ENCODE measurements at regions not wholly inside any gene's neighbourhood (a gene's known extent, or its start where the extent isn't known, plus 50 kb on each side); places are given as distances from the start of the nearest gene placed in this dataset.

GRCh38 chr7:152975076-152975475, 215.5 kb downstream of the ACTR3B start:
- peaks cover 28% of the 10 kb centered on the region for H3K9me3 ChIP-seq (ENCODE audit: control insufficient read depth, insufficient read depth, low read length)
- no peak overlapping the region for H3K27ac ChIP-seq (ENCODE audit: low read depth, low read length)
- H3K27me3 ChIP-seq (ENCODE audit: control insufficient read depth, insufficient read depth, low read length): no peaks in the 10 kb centered on the region; the same call in 1 of the 2 replicates
- H3K4me3 ChIP-seq (ENCODE audit: low read depth, low read length): no peak overlapping the region
- H3K4me1 ChIP-seq (ENCODE audit: control insufficient read depth, insufficient read depth, low read length): peaks cover 8% of the 10 kb centered on the region; the same call in 1 of the 2 replicates
- H3K9ac ChIP-seq (ENCODE audit: low read depth, low read length): no peak overlapping the region
- no peaks in the 10 kb centered on the region for H3K36me3 ChIP-seq (ENCODE audit: control insufficient read depth, insufficient read depth, low read length)

GRCh38 chr7:152979376-152979775, 219.8 kb downstream of the ACTR3B start:
- H3K4me1 ChIP-seq (ENCODE audit: control insufficient read depth, insufficient read depth, low read length): peaks cover 16% of the 10 kb centered on the region
- no peaks in the 10 kb centered on the region for H3K9me3 ChIP-seq (ENCODE audit: control insufficient read depth, insufficient read depth, low read length)
- H3K9ac ChIP-seq (ENCODE audit: low read depth, low read length): no peak overlapping the region
- H3K4me3 ChIP-seq (ENCODE audit: low read depth, low read length): no peak overlapping the region
- H3K27me3 ChIP-seq (ENCODE audit: control insufficient read depth, insufficient read depth, low read length): no peaks in the 10 kb centered on the region
- no peaks in the 10 kb centered on the region for H3K36me3 ChIP-seq (ENCODE audit: control insufficient read depth, insufficient read depth, low read length)
- H3K27ac ChIP-seq (ENCODE audit: low read depth, low read length): no peak overlapping the region

GRCh38 chr7:152984421-152984820, 224.9 kb downstream of the ACTR3B start:
- Histone ChIP-seq H3K4me1 (ENCODE audit: control insufficient read depth, insufficient read depth, low read length) (peaks cover 43% of the 10 kb centered on the region), H3K9ac (ENCODE audit: low read depth, low read length) (no peak overlapping the region), H3K9me3 (ENCODE audit: control insufficient read depth, insufficient read depth, low read length) (no peaks in the 10 kb centered on the region), H3K4me3 (ENCODE audit: low read depth, low read length) (no peak overlapping the region), H3K36me3 (ENCODE audit: control insufficient read depth, insufficient read depth, low read length) (no peaks in the 10 kb centered on the region), H3K27me3 (ENCODE audit: control insufficient read depth, insufficient read depth, low read length) (no peaks in the 10 kb centered on the region), H3K27ac (ENCODE audit: low read depth, low read length) (no peak overlapping the region)

- peaks cover 58% of the 10 kb centered on the region for H3K4me1 ChIP-seq (ENCODE audit: control insufficient read depth, insufficient read depth, low read length)
- H3K36me3 ChIP-seq (ENCODE audit: control insufficient read depth, insufficient read depth, low read length): no peaks in the 10 kb centered on the region
- H3K9me3 ChIP-seq (ENCODE audit: control insufficient read depth, insufficient read depth, low read length): 0 out of 2 replicates have a peak, but pooled peaks cover 4% of the 10 kb centered on the region
- peak overlapping the region; percentile 26; the same call in 1 of the 2 replicates for H3K4me3 ChIP-seq (ENCODE audit: low read depth, low read length)
- no peak overlapping the region for H3K9ac ChIP-seq (ENCODE audit: low read depth, low read length)
- H3K27ac ChIP-seq (ENCODE audit: low read depth, low read length): peak overlapping the region; percentile 57
- H3K27me3 ChIP-seq (ENCODE audit: control insufficient read depth, insufficient read depth, low read length): no peaks in the 10 kb centered on the region
Observed at GRCh38 chr7:152986376-152986775, 226.8 kb downstream of the ACTR3B start.

- Histone ChIP-seq H3K27ac (ENCODE audit: low read depth, low read length) (no peak overlapping the region), H3K36me3 (ENCODE audit: control insufficient read depth, insufficient read depth, low read length) (no peaks in the 10 kb centered on the region), H3K9me3 (ENCODE audit: control insufficient read depth, insufficient read depth, low read length) (0 out of 2 replicates have a peak, but pooled peaks cover 4% of the 10 kb centered on the region), H3K4me3 (ENCODE audit: low read depth, low read length) (no peak overlapping the region), H3K4me1 (ENCODE audit: control insufficient read depth, insufficient read depth, low read length) (peaks cover 58% of the 10 kb centered on the region), H3K9ac (ENCODE audit: low read depth, low read length) (no peak overlapping the region), H3K27me3 (ENCODE audit: control insufficient read depth, insufficient read depth, low read length) (no peaks in the 10 kb centered on the region)
Observed at GRCh38 chr7:152987656-152988055, 228.1 kb downstream of the ACTR3B start.

- 0 out of 2 replicates have a peak, but pooled peaks cover 4% of the 10 kb centered on the region for H3K9me3 ChIP-seq (ENCODE audit: control insufficient read depth, insufficient read depth, low read length)
- H3K36me3 ChIP-seq (ENCODE audit: control insufficient read depth, insufficient read depth, low read length): no peaks in the 10 kb centered on the region
- H3K4me1 ChIP-seq (ENCODE audit: control insufficient read depth, insufficient read depth, low read length): peaks cover 44% of the 10 kb centered on the region
- H3K27ac ChIP-seq (ENCODE audit: low read depth, low read length): peak overlapping the region; percentile 63
- peak overlapping the region; percentile 41; the same call in 1 of the 2 replicates for H3K9ac ChIP-seq (ENCODE audit: low read depth, low read length)
- H3K27me3 ChIP-seq (ENCODE audit: control insufficient read depth, insufficient read depth, low read length): no peaks in the 10 kb centered on the region
- H3K4me3 ChIP-seq (ENCODE audit: low read depth, low read length): no peak overlapping the region
Observed at GRCh38 chr7:152989889-152990380, 230.4 kb downstream of the ACTR3B start.

GRCh38 chr7:152998420-152998819, 238.9 kb downstream of the ACTR3B start:
- H3K9me3 ChIP-seq (ENCODE audit: control insufficient read depth, insufficient read depth, low read length): peaks cover 24% of the 10 kb centered on the region
- H3K9ac ChIP-seq (ENCODE audit: low read depth, low read length): no peak overlapping the region
- H3K27me3 ChIP-seq (ENCODE audit: control insufficient read depth, insufficient read depth, low read length): no peaks in the 10 kb centered on the region
- peaks cover 6% of the 10 kb centered on the region for H3K4me1 ChIP-seq (ENCODE audit: control insufficient read depth, insufficient read depth, low read length)
- no peak overlapping the region for H3K4me3 ChIP-seq (ENCODE audit: low read depth, low read length)
- H3K36me3 ChIP-seq (ENCODE audit: control insufficient read depth, insufficient read depth, low read length): no peaks in the 10 kb centered on the region
- no peak overlapping the region for H3K27ac ChIP-seq (ENCODE audit: low read depth, low read length)

- Histone ChIP-seq H3K27ac (ENCODE audit: low read depth, low read length) (no peak overlapping the region), H3K9me3 (ENCODE audit: control insufficient read depth, insufficient read depth, low read length) (peaks cover 27% of the 10 kb centered on the region), H3K9ac (ENCODE audit: low read depth, low read length) (no peak overlapping the region), H3K4me1 (ENCODE audit: control insufficient read depth, insufficient read depth, low read length) (peaks cover 6% of the 10 kb centered on the region), H3K27me3 (ENCODE audit: control insufficient read depth, insufficient read depth, low read length) (peaks cover 4% of the 10 kb centered on the region; the same call in 1 of the 2 replicates), H3K36me3 (ENCODE audit: control insufficient read depth, insufficient read depth, low read length) (no peaks in the 10 kb centered on the region), H3K4me3 (ENCODE audit: low read depth, low read length) (no peak overlapping the region)
Observed at GRCh38 chr7:153002115-153002514, 242.6 kb downstream of the ACTR3B start.

- no peak overlapping the region for H3K4me3 ChIP-seq (ENCODE audit: low read depth, low read length)
- H3K36me3 ChIP-seq (ENCODE audit: control insufficient read depth, insufficient read depth, low read length): no peaks in the 10 kb centered on the region
- H3K9me3 ChIP-seq (ENCODE audit: control insufficient read depth, insufficient read depth, low read length): peaks cover 27% of the 10 kb centered on the region
- H3K27me3 ChIP-seq (ENCODE audit: control insufficient read depth, insufficient read depth, low read length): peaks cover 4% of the 10 kb centered on the region; the same call in 1 of the 2 replicates
- no peak overlapping the region for H3K27ac ChIP-seq (ENCODE audit: low read depth, low read length)
- peaks cover 6% of the 10 kb centered on the region for H3K4me1 ChIP-seq (ENCODE audit: control insufficient read depth, insufficient read depth, low read length)
- no peak overlapping the region for H3K9ac ChIP-seq (ENCODE audit: low read depth, low read length)
Observed at GRCh38 chr7:153002572-153002971, 243.0 kb downstream of the ACTR3B start.

GRCh38 chr7:153004341-153004740, 244.8 kb downstream of the ACTR3B start:
- Histone ChIP-seq H3K27me3 (ENCODE audit: control insufficient read depth, insufficient read depth, low read length) (peaks cover 4% of the 10 kb centered on the region; the same call in 1 of the 2 replicates), H3K36me3 (ENCODE audit: control insufficient read depth, insufficient read depth, low read length) (no peaks in the 10 kb centered on the region), H3K4me1 (ENCODE audit: control insufficient read depth, insufficient read depth, low read length) (peaks cover 6% of the 10 kb centered on the region), H3K9ac (ENCODE audit: low read depth, low read length) (no peak overlapping the region), H3K9me3 (ENCODE audit: control insufficient read depth, insufficient read depth, low read length) (peaks cover 22% of the 10 kb centered on the region), H3K4me3 (ENCODE audit: low read depth, low read length) (no peak overlapping the region), H3K27ac (ENCODE audit: low read depth, low read length) (no peak overlapping the region)

- Histone ChIP-seq H3K4me1 (ENCODE audit: control insufficient read depth, insufficient read depth, low read length) (peaks cover 6% of the 10 kb centered on the region), H3K9me3 (ENCODE audit: control insufficient read depth, insufficient read depth, low read length) (peaks cover 9% of the 10 kb centered on the region), H3K27me3 (ENCODE audit: control insufficient read depth, insufficient read depth, low read length) (peaks cover 4% of the 10 kb centered on the region; the same call in 1 of the 2 replicates), H3K36me3 (ENCODE audit: control insufficient read depth, insufficient read depth, low read length) (no peaks in the 10 kb centered on the region), H3K9ac (ENCODE audit: low read depth, low read length) (no peak overlapping the region), H3K27ac (ENCODE audit: low read depth, low read length) (no peak overlapping the region), H3K4me3 (ENCODE audit: low read depth, low read length) (no peak overlapping the region)
Observed at GRCh38 chr7:153005750-153006435, 246.3 kb downstream of the ACTR3B start.

All from HUES48 (cell line).